Upper lobe of left lung (tissue), 6 donors: ENCODE measurements at regions not wholly inside any gene's neighbourhood (a gene's known extent, or its start where the extent isn't known, plus 50 kb on each side); places are given as distances from the start of the nearest gene placed in this dataset.

Source experiments
- ATAC-seq, 2 donors: fragments of 200-7000 bp; cut with Tn5 transposase; one replicate each; pipeline ENCODE4 v1.9.1; 2022; ENCODE audit warnings: mild to moderate bottlenecking in 2 of 2, moderate library complexity in 2 of 2; ENCODE audit not compliant: low FRiP score in 2 of 2
- DNase-seq, 2 donors: peaks; one replicate each; pipeline ENCODE4 v3.0.0-alpha.2; 2019 to 2020
- H3K27ac ChIP-seq, 4 donors: fragments of 200-600 bp; sonication (generic); one replicate each; pipeline ENCODE4 v1.5.1; 2016 to 2019
- H3K27me3 ChIP-seq, 4 donors: fragments of 200-600 bp; sonication (generic); one replicate each; pipeline ENCODE4 v1.5.1; 2017 to 2019
- H3K36me3 ChIP-seq, 4 donors: fragments of 200-600 bp; sonication (generic); one replicate each; pipeline ENCODE4 v1.5.1; 2016 to 2019
- H3K4me1 ChIP-seq, 4 donors: fragments of 200-600 bp; sonication (generic); one replicate each; pipeline ENCODE4 v1.5.1; 2018 to 2019
- H3K4me3 ChIP-seq, 4 donors: fragments of 200-600 bp; sonication (generic); one replicate each; pipeline ENCODE4 v1.5.1; 2017 to 2019; ENCODE audit warnings: mild to moderate bottlenecking in 2 of 4, moderate library complexity in 1 of 4
- H3K9me3 ChIP-seq, 4 donors: fragments of 200-600 bp; sonication (generic); one replicate each; pipeline ENCODE4 v1.5.1; 2018 to 2019
- CTCF ChIP-seq, 6 experiments: fragments of 450-650 bp in 4 of 6; fragments of 200-600 bp in 2 of 6; sonication (generic) in 2 of 6; IDR thresholded peaks; one replicate each; pipeline ENCODE4 v1.5.1; 2016 to 2019; ENCODE audit warnings: antibody characterized with exemption in 6 of 6
- EP300 ChIP-seq, 4 donors: sonication (generic); formaldehyde crosslinking; IDR thresholded peaks; one replicate each; pipeline ENCODE4 v1.5.1; 2017; ENCODE audit warnings: antibody characterized with exemption in 4 of 4, control low read depth in 2 of 4
- POLR2A ChIP-seq, 4 donors: fragments of 450-650 bp; IDR thresholded peaks; one replicate each; pipeline ENCODE4 v1.5.1; 2016 to 2017; ENCODE audit warnings: antibody characterized with exemption in 4 of 4, mild to moderate bottlenecking in 2 of 4
- POLR2AphosphoS5 ChIP-seq, 2 donors: sonication (generic); formaldehyde crosslinking; IDR thresholded peaks; one replicate each; pipeline ENCODE4 v1.5.1; 2017; ENCODE audit warnings: antibody characterized with exemption in 2 of 2
- WGBS, 2 donors: methylation state at CpG; one replicate each; pipeline ENCODE4 v1.1.5; 2017 to 2018; 5-methylcytosine and 5-hydroxymethylcytosine counted together
- donor health status: DM: no; HTN: no; CAD: no; lungs with moderate emphysema.
- donor health status: DM: no; HTN: yes; CAD: no; lungs with severe emphysema.

- H3K9me3 ChIP-seq: no peaks in the 10 kb centered on the region
- no peaks in the 10 kb centered on the region for H3K27me3 ChIP-seq
- H3K27ac ChIP-seq: no peak overlapping the region
- no peaks in the 10 kb centered on the region for H3K36me3 ChIP-seq
- ATAC-seq: no peak
- WGBS, 2 donors: 86% methylated on average over 5 of the region's 5 CpGs
- H3K4me1 ChIP-seq: no peaks in the 10 kb centered on the region
- no peak overlapping the region for H3K4me3 ChIP-seq
- no peak for DNase-seq
- TF ChIP-seq POLR2A (IDR thresholded peaks at IDR 0.05) (no peak), EP300 (IDR thresholded peaks at IDR 0.05) (no peak), POLR2AphosphoS5 (IDR thresholded peaks at IDR 0.05) (no peak), CTCF (IDR thresholded peaks at IDR 0.05) (no peak)
These were observed 80.1 kb upstream of the MLIP start for GRCh38 chr6:54031169-54031568.

DNA sequence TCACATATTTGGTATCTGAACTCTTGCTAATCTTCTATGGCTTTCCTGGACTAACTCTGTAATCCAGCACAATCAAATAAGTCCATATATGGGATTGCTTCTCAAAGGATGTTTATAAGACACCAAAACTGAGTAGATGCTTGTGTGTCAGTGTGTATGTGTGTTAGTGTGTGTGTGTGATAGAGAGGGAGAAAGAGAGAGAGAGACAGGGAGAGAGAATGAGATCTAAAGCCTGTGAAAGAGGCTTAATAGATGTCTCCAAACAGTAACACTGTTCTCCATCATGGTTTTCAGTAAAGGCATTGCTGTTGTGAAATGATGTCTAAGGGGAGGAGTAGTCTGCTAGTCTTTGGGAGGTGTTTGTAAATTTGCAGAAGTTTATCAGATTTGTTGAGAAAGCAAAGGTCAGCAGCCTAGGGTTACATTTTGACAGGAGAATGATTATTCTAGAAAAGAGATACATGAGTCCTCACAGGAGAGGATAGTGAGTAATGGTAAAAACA is 73.9 kb upstream of the MLIP start:
- Histone ChIP-seq H3K4me1 (no peaks in the 10 kb centered on the region), H3K4me3 (no peak overlapping the region), H3K27me3 (no peaks in the 10 kb centered on the region), H3K9me3 (no peaks in the 10 kb centered on the region), H3K36me3 (no peaks in the 10 kb centered on the region), H3K27ac (no peak overlapping the region)
- TF ChIP-seq EP300 (IDR thresholded peaks at IDR 0.05) (no peak), CTCF (IDR thresholded peaks at IDR 0.05) (no peak), POLR2A (IDR thresholded peaks at IDR 0.05) (no peak), POLR2AphosphoS5 (IDR thresholded peaks at IDR 0.05) (no peak)
- ATAC-seq: no peak
- no peak for DNase-seq

DNA sequence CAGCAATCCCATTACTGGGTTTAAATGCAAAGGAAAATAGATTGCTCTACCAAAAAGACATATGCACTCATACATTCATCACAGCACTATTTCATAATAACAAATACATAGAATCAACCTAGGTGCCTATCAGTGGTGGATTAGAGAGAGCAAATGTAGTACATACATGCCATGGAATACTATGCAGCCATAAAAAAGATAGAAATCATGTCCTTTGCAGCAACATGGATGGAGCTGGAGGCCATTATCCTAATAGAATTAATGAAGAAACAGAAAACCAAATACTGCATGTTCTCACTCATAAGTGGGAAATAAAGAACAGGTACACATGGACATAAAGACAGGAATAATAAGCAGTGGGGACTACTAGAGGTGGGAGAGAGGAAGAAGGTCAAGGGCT is 70.7 kb upstream of the MLIP start:
- TF ChIP-seq POLR2AphosphoS5 (IDR thresholded peaks at IDR 0.05) (no peak), CTCF (IDR thresholded peaks at IDR 0.05) (no peak), EP300 (IDR thresholded peaks at IDR 0.05) (no peak), POLR2A (IDR thresholded peaks at IDR 0.05) (no peak)

GRCh38 chr6:54041239-54041638 is 70.0 kb upstream of the MLIP start:
- TF ChIP-seq POLR2A (IDR thresholded peaks at IDR 0.05): no peak
- no peak for ATAC-seq
- 68 to 74% methylated on average over 2 of the region's 2 CpGs for WGBS, 2 donors
- no peaks in the 10 kb centered on the region for H3K36me3 ChIP-seq
- H3K27me3 ChIP-seq: no peaks in the 10 kb centered on the region
- H3K27ac ChIP-seq: no peak overlapping the region
- DNase-seq: no peak
- no peaks in the 10 kb centered on the region for H3K9me3 ChIP-seq
- no peak overlapping the region for H3K4me3 ChIP-seq
- no peaks in the 10 kb centered on the region for H3K4me1 ChIP-seq

More for the DNA sequence above, 70.7 kb upstream of the MLIP start:
- no peak overlapping the region for H3K27ac ChIP-seq
- no peaks in the 10 kb centered on the region for H3K36me3 ChIP-seq
- H3K4me3 ChIP-seq: no peak overlapping the region
- ATAC-seq: no peak
- H3K4me1 ChIP-seq: no peaks in the 10 kb centered on the region
- H3K9me3 ChIP-seq: no peaks in the 10 kb centered on the region
- DNase-seq: no peak
- H3K27me3 ChIP-seq: no peaks in the 10 kb centered on the region

GRCh38 chr6:54043360-54043759 is 67.9 kb upstream of the MLIP start:
- Histone ChIP-seq H3K27me3 (no peaks in the 10 kb centered on the region), H3K4me1 (no peaks in the 10 kb centered on the region), H3K4me3 (no peak overlapping the region), H3K36me3 (no peaks in the 10 kb centered on the region), H3K9me3 (no peaks in the 10 kb centered on the region), H3K27ac (no peak overlapping the region)
- no peak for ATAC-seq
- no peak for TF ChIP-seq CTCF (IDR thresholded peaks at IDR 0.05)
- no peak for TF ChIP-seq POLR2A (IDR thresholded peaks at IDR 0.05)
- WGBS, 2 donors: 62 to 70% methylated on average over 3 of the region's 3 CpGs
- no peak for DNase-seq
